K562 (cell line): ENCODE measurements at regions not wholly inside any gene's neighbourhood (a gene's known extent, or its start where the extent isn't known, plus 50 kb on each side); places are given as distances from the start of the nearest gene placed in this dataset.

ENCODE experiments used
- ATAC-seq: fragments of 200-7000 bp; cut with Tn5 transposase; 3 replicates; pipeline ENCODE4 v1.9.1; 2020; ENCODE audit warnings: moderate library complexity
- BruUV-seq: library from RNA; stranded (reverse); fragments of 400-500 nt; replicated peaks from 2 replicates; lab custom pipeline; 2021; lab: Mats Ljungman, UMichigan
- CTCF ChIA-PET: fragments of 300-600 bp; formaldehyde crosslinking; extraction: SDS; loops from one replicate; lab custom pipeline; 2021; ENCODE audit warnings: low intra/inter-chr PET ratio; lab: Yijun Ruan, JAX
- POLR2A ChIA-PET: fragments of 300-600, 350-650 bp; sonication (Branson Sonifier 250); formaldehyde crosslinking; extraction: SDS; loops from one replicate; lab custom pipeline; 2021; ENCODE audit warnings: antibody characterized with exemption, inconsistent platforms; lab: Yijun Ruan, JAX
- DNase-seq, 4 experiments: peaks; one replicate each; pipeline versions ENCODE4 v3.0.0 to v3.0.0-alpha.2; 2011 to 2018; ENCODE audit warnings: low spot score in 3 of 4, mixed read lengths in 3 of 4; ENCODE audit errors: extremely low read depth in 1 of 4
- FAIRE-seq: peaks from 2 replicates; lab custom pipeline; 2011; peaks lifted over from hg19 to GRCh38; lab: Jason Lieb, UNC
- H2AFZ ChIP-seq: 2 replicates; pipeline ENCODE4 v1.6.0; 2011; ENCODE audit warnings: low read depth, low read length, control low read depth, inconsistent platforms
- H3K27ac ChIP-seq: fragments of 200-600 bp; 3 replicates; pipeline ENCODE4 v1.8.0; 2011; ENCODE audit warnings: low read depth, mild to moderate bottlenecking, control low read depth, inconsistent platforms, low read length, moderate library complexity, mixed read lengths; ENCODE audit errors: extremely low read depth
- H3K27me3 ChIP-seq, 2 experiments: fragments of 300-600 bp in 1 of 2; 2 replicates in 1 of 2; 3 replicates in 1 of 2; pipeline versions ENCODE4 v1.6.0 to v1.8.0; 2011; ENCODE audit warnings: inconsistent platforms in 2 of 2, low read length in 2 of 2, mild to moderate bottlenecking in 1 of 2, mixed read lengths in 1 of 2, moderate library complexity in 1 of 2; ENCODE audit not compliant: control insufficient read depth in 2 of 2, insufficient read depth in 2 of 2
- H3K36me3 ChIP-seq: fragments of 300-600 bp; 3 replicates; pipeline ENCODE4 v1.8.0; 2011; ENCODE audit warnings: mild to moderate bottlenecking, low read length, inconsistent platforms; ENCODE audit not compliant: control insufficient read depth, insufficient read depth
- H3K4me1 ChIP-seq, 2 experiments: fragments of 200-600 bp in 1 of 2; replicated peaks in 1 of 2; 2 replicates in 1 of 2; 3 replicates in 1 of 2; pipeline versions ENCODE4 v1.5.1 to v1.8.0; 2011; ENCODE audit warnings: inconsistent platforms in 2 of 2, low read length in 2 of 2, mild to moderate bottlenecking in 1 of 2, mixed read lengths in 1 of 2, moderate library complexity in 1 of 2; ENCODE audit not compliant: control insufficient read depth in 2 of 2, insufficient read depth in 2 of 2
- H3K4me2 ChIP-seq: 2 replicates; pipeline ENCODE4 v1.6.1; 2011; ENCODE audit warnings: low read length, control low read depth, inconsistent platforms, mixed read lengths; ENCODE audit not compliant: insufficient read depth
- H3K4me3 ChIP-seq: fragments of 200-600 bp; sonication (generic), shearing (Covaris generic); 2 replicates; pipeline ENCODE4 v1.5.1; 2016; ENCODE audit warnings: control low read depth, inconsistent platforms
- H3K79me2 ChIP-seq: fragments of 200-600 bp; 3 replicates; pipeline ENCODE4 v1.8.0; 2011; ENCODE audit warnings: low read length, inconsistent platforms; ENCODE audit not compliant: control insufficient read depth, insufficient read depth
- H3K9ac ChIP-seq, 2 experiments: 2 replicates each; pipeline versions ENCODE4 v1.6.0 to v1.6.1; 2011; ENCODE audit warnings: low read depth in 2 of 2, low read length in 2 of 2, control low read depth in 1 of 2, inconsistent platforms in 1 of 2, mild to moderate bottlenecking in 1 of 2, mixed read lengths in 1 of 2; ENCODE audit not compliant: insufficient read depth in 1 of 2
- H3K9me1 ChIP-seq: one replicate; pipeline ENCODE4 v1.6.0; 2011; ENCODE audit warnings: inconsistent platforms, mild to moderate bottlenecking, low read length, moderate library complexity; ENCODE audit not compliant: control insufficient read depth, insufficient read depth
- H3K9me3 ChIP-seq: replicated peaks from 2 replicates; pipeline ENCODE4 v1.5.1; 2011; ENCODE audit warnings: low read depth, low read length, inconsistent platforms; ENCODE audit not compliant: control insufficient read depth, insufficient read depth
- H4K20me1 ChIP-seq: replicated peaks from 2 replicates; pipeline ENCODE4 v1.6.1; 2011; ENCODE audit warnings: low read length, inconsistent platforms, mixed read lengths; ENCODE audit not compliant: control insufficient read depth, insufficient read depth
- DDX20 ChIP-seq: fragments of 450-650 bp; IDR thresholded peaks from 2 replicates; pipeline ENCODE4 v1.6.1; 2016; ENCODE audit warnings: missing genetic modification characterization, low read depth, mild to moderate bottlenecking, missing compliant biosample characterization, moderate library complexity
- ELF1 ChIP-seq: fragments of 200-800 bp; sonication (Bioruptor generic); IDR thresholded peaks from 2 replicates; pipeline ENCODE4 v1.6.1; 2016; ENCODE audit warnings: missing genetic modification characterization, missing compliant biosample characterization
- IRF9 ChIP-seq: fragments of 450-650 bp; IDR thresholded peaks from 2 replicates; pipeline ENCODE4 v1.6.1; 2016; ENCODE audit warnings: missing biosample characterization, missing genetic modification characterization
- KDM2B ChIP-seq: fragments of 250-450 bp; sonication (Bioruptor Pico); IDR thresholded peaks from 2 replicates; pipeline ENCODE4 v1.8.0; 2021; ENCODE audit warnings: mild to moderate bottlenecking, moderate library complexity
- PTRF ChIP-seq: fragments of 450-650 bp; IDR thresholded peaks from 2 replicates; pipeline ENCODE4 v1.6.1; 2016; ENCODE audit warnings: mild to moderate bottlenecking, missing genetic modification characterization, missing compliant biosample characterization
- SREBF1 ChIP-seq: fragments of 150-350 bp; IDR thresholded peaks from 2 replicates; pipeline ENCODE4 v1.6.1; 2014; ENCODE audit warnings: antibody characterized with exemption, low read depth, low read length, borderline replicate concordance
- SRSF9 ChIP-seq: fragments of 200-400 bp; formaldehyde crosslinking; IDR thresholded peaks from 2 replicates; pipeline ENCODE4 v1.6.1; 2017; ENCODE audit warnings: low read depth, low read length, borderline replicate concordance
- ZNF384 ChIP-seq: IDR thresholded peaks from 2 replicates; pipeline ENCODE4 v1.6.1; 2012; ENCODE audit warnings: low read depth, low read length, improper control_type of control experiment
- WGBS: fragments of 100-300 bp; shearing (Covaris generic); methylation state at CpG from one replicate; pipeline ENCODE4 v1.1.6; 2016; ENCODE audit warnings: low coverage, mixed read lengths; ENCODE audit not compliant: insufficient coverage; ENCODE audit errors: missing lambda C conversion rate; 5-methylcytosine and 5-hydroxymethylcytosine counted together
- in situ Hi-C: fragments of 300-500 bp; cut with MboI; formaldehyde crosslinking; loops from 4 replicates; pipeline ENCODE4 v1.15.0; 2018; ENCODE audit warnings: inconsistent platforms, mixed read lengths
- intact Hi-C: fragments of 100-400 bp; cut with micrococcal nuclease; formaldehyde crosslinking; loops from 2 replicates; pipeline ENCODE4 v1.14.2; 2022

GRCh38 chr2:6212491-6212890 lies 520.3 kb downstream of the SOX11 start:
- Histone ChIP-seq H3K27ac (no peak overlapping the region), H3K4me3 (no peak overlapping the region), H3K27me3 (no peaks in the 10 kb centered on the region), H4K20me1 (no peaks in the 10 kb centered on the region), H3K9ac (no peak overlapping the region), H3K4me2 (no peak overlapping the region), H3K4me1 (no peaks in the 10 kb centered on the region), H3K9me3 (no peaks in the 10 kb centered on the region), H2AFZ (no peak overlapping the region), H3K79me2 (no peaks in the 10 kb centered on the region), H3K36me3 (no peaks in the 10 kb centered on the region), H3K9me1 (no peaks in the 10 kb centered on the region)
- CTCF ChIA-PET = no interaction called here
- 0% methylated on average over 6 of the region's 6 CpGs for WGBS
- POLR2A ChIA-PET = no interaction called here
- ATAC-seq = no peak
- DNase-seq = no peak
- in situ Hi-C loops (no loop called here), intact Hi-C loops (no loop called here)
- TF ChIP-seq IRF9 (tag) = no peak
- no TSS peak for BruUV-seq
- FAIRE-seq = no peak

- Histone ChIP-seq H3K79me2 (no peaks in the 10 kb centered on the region), H2AFZ (no peak overlapping the region), H3K4me2 (no peak overlapping the region), H3K27me3 (no peaks in the 10 kb centered on the region), H3K4me3 (no peak overlapping the region), H3K27ac (no peak overlapping the region), H3K36me3 (no peaks in the 10 kb centered on the region), H3K9me3 (no peaks in the 10 kb centered on the region), H4K20me1 (no peaks in the 10 kb centered on the region), H3K9ac (no peak overlapping the region), H3K9me1 (no peaks in the 10 kb centered on the region), H3K4me1 (no peaks in the 10 kb centered on the region)
- in situ Hi-C loops (no loop called here), intact Hi-C loops (no loop called here)
- under 1% methylated on average over 17 of the region's 20 CpGs for WGBS
- POLR2A ChIA-PET = no interaction called here
- TF ChIP-seq ZNF384 = no peak
- no peak for TF ChIP-seq SREBF1
- TF ChIP-seq ELF1 = no peak
- no peak for TF ChIP-seq KDM2B
- no peak for TF ChIP-seq DDX20 (tag)
- TF ChIP-seq PTRF (tag) = no peak
- no peak for TF ChIP-seq SRSF9
- no TSS peak for BruUV-seq
- FAIRE-seq (no peak), DNase-seq (no peak), ATAC-seq (no peak)
- CTCF ChIA-PET = no interaction called here
Observed at GRCh38 chr2:6213056-6213780, 521.0 kb downstream of the SOX11 start.
